Karpas-422 (cell line): ENCODE measurements at regions not wholly inside any gene's neighbourhood (a gene's known extent, or its start where the extent isn't known, plus 50 kb on each side); places are given as distances from the start of the nearest gene placed in this dataset.

Experiments used
- DNase-seq: peaks from one replicate; pipeline ENCODE4 v3.0.0-alpha.2; 2015
- H2AFZ ChIP-seq: fragments of 200-600 bp; sonication (generic); 2 replicates; pipeline ENCODE4 v1.6.1; 2014; ENCODE audit warnings: antibody characterized with exemption, low read length, mixed read lengths
- H3K27ac ChIP-seq: fragments of 200-600 bp; sonication (generic); 2 replicates; pipeline ENCODE4 v1.5.1; 2014; ENCODE audit warnings: mild to moderate bottlenecking, low read length, moderate library complexity
- H3K27me3 ChIP-seq: fragments of 200-600 bp; sonication (generic); 2 replicates; pipeline ENCODE4 v1.6.1; 2014; ENCODE audit warnings: low read length, mixed read lengths
- H3K36me3 ChIP-seq: fragments of 200-600 bp; sonication (generic); 2 replicates; pipeline ENCODE4 v1.6.1; 2014; ENCODE audit warnings: low read length, mixed read lengths; ENCODE audit not compliant: insufficient read depth
- H3K4me1 ChIP-seq: fragments of 200-600 bp; sonication (generic); 2 replicates; pipeline ENCODE4 v1.6.1; 2014; ENCODE audit warnings: mild to moderate bottlenecking, low read length, mixed read lengths
- H3K4me2 ChIP-seq: fragments of 200-600 bp; sonication (generic); 2 replicates; pipeline ENCODE4 v1.6.1; 2014; ENCODE audit warnings: low read length, low read depth, mild to moderate bottlenecking; ENCODE audit not compliant: poor library complexity, severe bottlenecking
- H3K4me3 ChIP-seq: fragments of 200-600 bp; sonication (generic); 2 replicates; pipeline ENCODE4 v1.5.1; 2014; ENCODE audit warnings: mild to moderate bottlenecking, antibody characterized with exemption, low read length, mixed read lengths
- H3K79me2 ChIP-seq: fragments of 200-600 bp; sonication (generic); 2 replicates; pipeline ENCODE4 v1.6.1; 2014; ENCODE audit warnings: mild to moderate bottlenecking, low read length, mixed read lengths
- H3K9ac ChIP-seq: fragments of 200-600 bp; sonication (generic); 2 replicates; pipeline ENCODE4 v1.6.0; 2014; ENCODE audit warnings: low read length
- H3K9me2 ChIP-seq: fragments of 200-600 bp; sonication (generic), shearing (Covaris generic); replicated peaks from 2 replicates; pipeline ENCODE4 v1.6.0; 2014; ENCODE audit warnings: mild to moderate bottlenecking, low read length, moderate library complexity; ENCODE audit not compliant: insufficient read depth
- H3K9me3 ChIP-seq: fragments of 300-700, 200-600 bp; sonication (generic); 2 replicates; pipeline ENCODE4 v1.6.1; 2014; ENCODE audit warnings: low read length, mixed read lengths
- H4K20me1 ChIP-seq: fragments of 200-600 bp; sonication (generic); 2 replicates; pipeline ENCODE4 v1.6.1; 2014; ENCODE audit warnings: mild to moderate bottlenecking, antibody characterized with exemption, low read length, low read depth; ENCODE audit not compliant: insufficient read depth

DNA sequence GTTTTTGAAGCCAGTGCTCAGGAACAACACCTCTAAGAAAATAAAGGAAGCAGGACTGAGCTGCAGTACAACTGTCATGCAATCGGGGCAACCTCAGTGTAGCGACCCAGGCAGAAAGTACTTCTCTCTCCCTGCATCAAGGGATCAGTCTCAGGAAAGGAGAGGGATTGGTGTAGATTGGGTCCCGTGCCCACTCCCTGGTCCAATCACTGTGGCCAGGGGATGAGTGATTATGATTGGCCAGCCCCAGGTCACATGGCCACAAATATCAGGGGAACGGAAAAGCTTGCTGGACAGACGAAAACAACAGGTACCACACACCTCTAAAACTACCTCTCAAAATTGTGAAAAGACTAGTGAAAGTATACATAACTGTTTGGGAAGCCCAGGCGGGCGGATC is 136.2 kb upstream of the F3 start:
- no peak overlapping the region for H3K9ac ChIP-seq
- no peaks in the 10 kb centered on the region for H3K27me3 ChIP-seq
- H3K4me1 ChIP-seq: no peaks in the 10 kb centered on the region
- no peaks in the 10 kb centered on the region for H3K79me2 ChIP-seq
- no peaks in the 10 kb centered on the region for H4K20me1 ChIP-seq
- no peaks in the 10 kb centered on the region for H3K36me3 ChIP-seq
- H3K9me2 ChIP-seq: no peaks in the 10 kb centered on the region
- H2AFZ ChIP-seq: no peak overlapping the region
- no peak overlapping the region for H3K4me2 ChIP-seq
- no peak overlapping the region for H3K4me3 ChIP-seq
- peak; percentile 51 for DNase-seq
- H3K9me3 ChIP-seq: no peaks in the 10 kb centered on the region
- no peak overlapping the region for H3K27ac ChIP-seq

- Histone ChIP-seq H3K79me2 (no peaks in the 10 kb centered on the region), H3K9ac (no peak overlapping the region), H3K36me3 (no peaks in the 10 kb centered on the region), H3K4me3 (no peak overlapping the region), H3K27me3 (no peaks in the 10 kb centered on the region), H2AFZ (no peak overlapping the region), H3K9me2 (no peaks in the 10 kb centered on the region), H4K20me1 (no peaks in the 10 kb centered on the region), H3K4me2 (no peak overlapping the region), H3K27ac (no peak overlapping the region), H3K9me3 (no peaks in the 10 kb centered on the region), H3K4me1 (no peaks in the 10 kb centered on the region)
- DNase-seq: no peak
These were observed 135.5 kb upstream of the F3 start for GRCh38 chr1:94677087-94677486.

- H3K4me1 ChIP-seq: no peaks in the 10 kb centered on the region
- H3K9me3 ChIP-seq: no peaks in the 10 kb centered on the region
These were observed 135.1 kb upstream of the F3 start for GRCh38 chr1:94676686-94677085.

DNA sequence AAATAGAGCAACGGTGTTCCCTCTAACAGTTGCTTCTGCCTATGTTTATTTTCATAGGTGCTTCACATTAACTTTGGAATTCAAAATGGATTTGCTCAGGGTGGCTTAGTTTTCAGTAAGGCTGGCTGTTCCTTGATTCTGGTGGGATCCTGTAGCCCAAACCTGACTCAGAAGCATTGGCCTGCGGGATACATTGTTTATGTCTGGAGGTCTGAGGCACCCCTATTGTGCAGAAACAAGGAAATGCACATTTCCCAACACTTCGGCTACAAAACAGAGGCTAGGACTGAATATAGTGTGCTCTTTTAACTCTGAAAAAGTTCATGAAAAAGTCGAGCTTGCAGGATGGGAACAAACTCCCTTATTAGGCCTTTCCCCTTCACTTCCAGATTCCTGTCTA is 133.8 kb upstream of the F3 start:
- Histone ChIP-seq H3K4me3 (no peak overlapping the region), H3K36me3 (no peaks in the 10 kb centered on the region), H4K20me1 (no peaks in the 10 kb centered on the region), H3K27ac (no peak overlapping the region), H3K9me2 (no peaks in the 10 kb centered on the region), H3K4me1 (no peaks in the 10 kb centered on the region), H3K27me3 (no peaks in the 10 kb centered on the region), H3K79me2 (no peaks in the 10 kb centered on the region), H3K9me3 (no peaks in the 10 kb centered on the region), H3K4me2 (no peak overlapping the region), H3K9ac (no peak overlapping the region), H2AFZ (no peak overlapping the region)
- DNase-seq: no peak

More at GRCh38 chr1:94676686-94677085, 135.1 kb upstream of the F3 start:
- no peak overlapping the region for H3K27ac ChIP-seq
- H3K4me3 ChIP-seq: no peak overlapping the region
- H3K36me3 ChIP-seq: no peaks in the 10 kb centered on the region
- no peak overlapping the region for H3K9ac ChIP-seq
- H3K4me2 ChIP-seq: no peak overlapping the region
- H3K79me2 ChIP-seq: no peaks in the 10 kb centered on the region
- no peak for DNase-seq
- H3K9me2 ChIP-seq: no peaks in the 10 kb centered on the region
- no peaks in the 10 kb centered on the region for H3K27me3 ChIP-seq
- H2AFZ ChIP-seq: no peak overlapping the region
- H4K20me1 ChIP-seq: no peaks in the 10 kb centered on the region

DNA sequence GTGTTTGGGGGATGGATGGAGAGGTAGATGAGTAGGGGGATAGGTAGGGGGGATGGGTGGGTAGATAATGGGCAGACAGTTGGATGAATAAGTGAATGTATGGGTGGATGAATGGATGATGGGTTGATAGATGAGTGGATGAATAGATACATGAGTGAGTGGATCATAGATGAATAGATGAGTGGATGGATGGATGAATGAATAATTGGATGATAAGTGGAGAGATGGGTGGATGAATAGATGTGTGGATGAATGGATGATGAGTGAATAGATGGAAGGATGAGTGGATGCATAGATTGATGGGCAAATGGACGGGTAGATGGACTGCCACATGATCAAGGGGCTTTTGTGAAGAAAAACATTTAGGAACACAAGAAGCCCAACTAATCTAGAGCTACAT is 133.3 kb upstream of the F3 start:
- H4K20me1 ChIP-seq: no peaks in the 10 kb centered on the region
- no peak overlapping the region for H3K9ac ChIP-seq
- no peak overlapping the region for H3K27ac ChIP-seq
- no peaks in the 10 kb centered on the region for H3K4me1 ChIP-seq
- no peaks in the 10 kb centered on the region for H3K79me2 ChIP-seq
- H2AFZ ChIP-seq: no peak overlapping the region
- H3K9me2 ChIP-seq: no peaks in the 10 kb centered on the region
- H3K4me2 ChIP-seq: no peak overlapping the region
- H3K4me3 ChIP-seq: no peak overlapping the region
- H3K27me3 ChIP-seq: no peaks in the 10 kb centered on the region
- DNase-seq: no peak
- H3K36me3 ChIP-seq: no peaks in the 10 kb centered on the region
- no peaks in the 10 kb centered on the region for H3K9me3 ChIP-seq

GRCh38 chr1:94672934-94673333 is 131.4 kb upstream of the F3 start:
- H4K20me1 ChIP-seq: no peaks in the 10 kb centered on the region
- H3K36me3 ChIP-seq: no peaks in the 10 kb centered on the region
- no peak for DNase-seq
- no peak overlapping the region for H3K9ac ChIP-seq
- no peak overlapping the region for H3K4me3 ChIP-seq
- no peaks in the 10 kb centered on the region for H3K9me2 ChIP-seq
- H3K27me3 ChIP-seq: no peaks in the 10 kb centered on the region
- no peaks in the 10 kb centered on the region for H3K79me2 ChIP-seq
- H3K4me1 ChIP-seq: no peaks in the 10 kb centered on the region
- no peaks in the 10 kb centered on the region for H3K9me3 ChIP-seq
- H3K4me2 ChIP-seq: no peak overlapping the region
- no peak overlapping the region for H3K27ac ChIP-seq
- H2AFZ ChIP-seq: no peak overlapping the region

DNA sequence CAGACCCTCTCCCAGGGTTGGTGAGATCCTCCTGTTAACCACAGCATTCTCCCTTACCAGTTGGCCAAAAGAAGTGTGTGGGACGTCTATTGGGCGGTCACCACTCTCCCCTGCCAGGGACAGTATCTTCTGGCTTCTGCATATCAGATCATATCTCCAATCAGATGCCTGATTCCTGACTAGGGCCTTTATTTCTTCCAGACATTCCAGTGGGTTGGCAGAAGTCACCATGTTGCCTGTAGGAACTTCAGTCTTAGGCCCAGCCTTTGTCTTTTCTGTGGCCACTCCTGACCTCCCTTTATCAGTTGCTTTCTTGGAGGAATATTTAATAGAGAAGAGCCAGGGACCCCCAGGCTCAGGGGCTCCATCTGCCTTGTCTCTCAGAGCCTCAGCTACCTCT is 130.4 kb upstream of the F3 start:
- Histone ChIP-seq H3K4me1 (no peaks in the 10 kb centered on the region), H3K27ac (no peak overlapping the region), H3K9me2 (no peaks in the 10 kb centered on the region), H3K36me3 (no peaks in the 10 kb centered on the region), H3K27me3 (no peaks in the 10 kb centered on the region), H2AFZ (no peak overlapping the region), H3K4me2 (no peak overlapping the region), H3K9ac (no peak overlapping the region), H3K79me2 (no peaks in the 10 kb centered on the region), H4K20me1 (no peaks in the 10 kb centered on the region), H3K4me3 (no peak overlapping the region), H3K9me3 (no peaks in the 10 kb centered on the region)
- no peak for DNase-seq

GRCh38 chr1:94670273-94670672 is 128.7 kb upstream of the F3 start:
- no peak overlapping the region for H3K4me3 ChIP-seq
- H3K4me1 ChIP-seq: no peaks in the 10 kb centered on the region
- DNase-seq: no peak
- H3K79me2 ChIP-seq: no peaks in the 10 kb centered on the region
- no peak overlapping the region for H3K9ac ChIP-seq
- no peak overlapping the region for H2AFZ ChIP-seq
- H3K9me2 ChIP-seq: no peaks in the 10 kb centered on the region
- H4K20me1 ChIP-seq: no peaks in the 10 kb centered on the region
- no peaks in the 10 kb centered on the region for H3K27me3 ChIP-seq
- no peak overlapping the region for H3K27ac ChIP-seq
- H3K36me3 ChIP-seq: no peaks in the 10 kb centered on the region
- H3K9me3 ChIP-seq: no peaks in the 10 kb centered on the region
- H3K4me2 ChIP-seq: no peak overlapping the region

DNA sequence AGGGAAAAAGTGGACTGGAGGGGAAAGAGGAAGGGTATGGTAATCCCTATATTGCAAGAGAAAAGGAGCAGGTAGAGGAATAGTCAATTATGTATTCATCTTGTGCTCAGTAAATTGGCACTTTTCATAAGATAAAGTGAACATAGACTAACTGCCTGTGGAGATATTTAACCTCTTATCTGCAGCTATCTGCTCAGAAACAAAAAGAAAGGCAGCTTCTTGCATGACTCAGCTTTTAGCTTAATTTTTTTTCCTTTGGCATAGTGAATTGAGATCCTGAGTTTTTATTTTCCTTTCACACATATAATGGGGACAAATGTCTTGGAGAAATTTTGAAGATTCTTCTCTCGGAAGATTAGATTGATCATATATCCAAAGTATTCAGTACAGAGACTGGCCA is 127.6 kb upstream of the F3 start:
- H3K9me3 ChIP-seq: no peaks in the 10 kb centered on the region
- no peaks in the 10 kb centered on the region for H4K20me1 ChIP-seq
- no peak overlapping the region for H3K9ac ChIP-seq
- H3K9me2 ChIP-seq: no peaks in the 10 kb centered on the region
- no peak overlapping the region for H3K4me3 ChIP-seq
- DNase-seq: no peak
- H3K79me2 ChIP-seq: no peaks in the 10 kb centered on the region
- no peaks in the 10 kb centered on the region for H3K27me3 ChIP-seq
- H3K4me1 ChIP-seq: no peaks in the 10 kb centered on the region
- H2AFZ ChIP-seq: no peak overlapping the region
- no peak overlapping the region for H3K27ac ChIP-seq
- no peaks in the 10 kb centered on the region for H3K36me3 ChIP-seq
- H3K4me2 ChIP-seq: no peak overlapping the region
